ENCODE measurements at regions not wholly inside any gene's neighbourhood (a gene's known extent, or its start where the extent isn't known, plus 50 kb on each side); places are given as distances from the start of the nearest gene placed in this dataset.

GRCh38 chr1:119288751-119289150, 79.8 kb upstream of the HAO2 start (continued):
- no peak for TF ChIP-seq FOSL1 (IDR thresholded peaks at IDR 0.05; ENCODE audit: low read depth)
- no peak for TF ChIP-seq POLR2AphosphoS5 (IDR thresholded peaks at IDR 0.05; ENCODE audit: low read depth, low read length)
- TF ChIP-seq CBX3 (IDR thresholded peaks at IDR 0.05; ENCODE audit: low read depth), result no peak
- TF ChIP-seq ELF1 (IDR thresholded peaks at IDR 0.05; ENCODE audit: borderline replicate concordance, low read depth), result no peak
- TF ChIP-seq EZH2 (IDR thresholded peaks at IDR 0.05), result no peak
- TF ChIP-seq ATF3 (IDR thresholded peaks at IDR 0.05), result no peak
- no peak for TF ChIP-seq SRF (IDR thresholded peaks at IDR 0.05; ENCODE audit: low read depth)
- TF ChIP-seq SP1 (IDR thresholded peaks at IDR 0.05; ENCODE audit: low read depth), result no peak
- no peak for TF ChIP-seq ZNF274 (IDR thresholded peaks at IDR 0.05; ENCODE audit: low read depth, low read length)
- no peak for TF ChIP-seq REST (IDR thresholded peaks at IDR 0.05; ENCODE audit: low read depth)

GRCh38 chr1:119290297-119290696, 78.3 kb upstream of the HAO2 start:
- Histone ChIP-seq H4K20me1 (ENCODE audit: insufficient read depth) (no peaks in the 10 kb centered on the region), H3K9ac (ENCODE audit: low read length) (no peak overlapping the region), H3K27ac (ENCODE audit: low read depth, low read length) (no peak overlapping the region), H3K27me3 (ENCODE audit: insufficient read depth, low read length) (no peaks in the 10 kb centered on the region), H3K4me1 (ENCODE audit: control insufficient read depth in 1 of 2, insufficient read depth in 2 of 2, low read length in 2 of 2) (peaks cover 0 to 9% of the 10 kb centered on the region in 2 experiments; a peak in 1 of 4 replicates), H3K36me3 (ENCODE audit: control insufficient read depth in 1 of 2, insufficient read depth in 2 of 2, low read length in 2 of 2) (no peaks in the 10 kb centered on the region), H3K4me3 (replicated peaks in 1 of 2; ENCODE audit: low read depth in 1 of 2, low read length in 2 of 2) (no peak overlapping the region), H3K9me3 (ENCODE audit: control insufficient read depth in 1 of 2, insufficient read depth in 1 of 2, low read depth in 1 of 2, low read length in 2 of 2) (no peaks in the 10 kb centered on the region), H3K4me2 (ENCODE audit: low read length) (no peak overlapping the region), H3K9me2 (ENCODE audit: insufficient read depth) (no peaks in the 10 kb centered on the region), H2AFZ (ENCODE audit: low read depth, low read length, poor library complexity, severe bottlenecking) (no peak overlapping the region), H3K79me2 (ENCODE audit: insufficient read depth, low read length) (no peaks in the 10 kb centered on the region)
- DNase-seq (ENCODE audit: low read depth, low spot score) (no peak), ATAC-seq (no peak)
- ChIA-PET RAD21 (ENCODE audit: low non-redundant PET in 1 of 2, low total read pairs in 2 of 2, uncharacterized antibody in 2 of 2, unreplicated experiment in 2 of 2) (no interaction called here), CTCF (no interaction called here), POLR2A (no interaction called here)
- no TSS peak for BruUV-seq (replicated peaks)
- intact Hi-C loops (cut with micrococcal nuclease), result no loop called here
- TF ChIP-seq ATF3 (IDR thresholded peaks at IDR 0.05), result no peak
- no peak for TF ChIP-seq POLR2AphosphoS5 (IDR thresholded peaks at IDR 0.05; ENCODE audit: low read depth, low read length)
- TF ChIP-seq FOSL1 (IDR thresholded peaks at IDR 0.05; ENCODE audit: low read depth), result no peak
- no peak for TF ChIP-seq ELF1 (IDR thresholded peaks at IDR 0.05; ENCODE audit: borderline replicate concordance, low read depth)

All from HCT116 (cell line).